GM19463 (cell line): ENCODE measurements at regions not wholly inside any gene's neighbourhood (a gene's known extent, or its start where the extent isn't known, plus 50 kb on each side); places are given as distances from the start of the nearest gene placed in this dataset.
"Not testable (repeated sequence)": the region's sequence is repeated elsewhere in the genome, so short reads cannot be mapped to it uniquely, and the experiment has no call there.

Experiments used
- ATAC-seq: cut with Tn5 transposase; IDR thresholded peaks from one replicate; pipeline ENCODE4 v1.9.1; 2021; ENCODE audit warnings: mild to moderate bottlenecking, moderate library complexity; ENCODE audit not compliant: unreplicated experiment

GRCh38 chr9:30771760-30772159, 1612.7 kb upstream of the ACO1 start:
- ATAC-seq, result no peak

GRCh38 chr9:30773427-30773826, 1611.0 kb upstream of the ACO1 start:
- ATAC-seq, result no peak

DNA sequence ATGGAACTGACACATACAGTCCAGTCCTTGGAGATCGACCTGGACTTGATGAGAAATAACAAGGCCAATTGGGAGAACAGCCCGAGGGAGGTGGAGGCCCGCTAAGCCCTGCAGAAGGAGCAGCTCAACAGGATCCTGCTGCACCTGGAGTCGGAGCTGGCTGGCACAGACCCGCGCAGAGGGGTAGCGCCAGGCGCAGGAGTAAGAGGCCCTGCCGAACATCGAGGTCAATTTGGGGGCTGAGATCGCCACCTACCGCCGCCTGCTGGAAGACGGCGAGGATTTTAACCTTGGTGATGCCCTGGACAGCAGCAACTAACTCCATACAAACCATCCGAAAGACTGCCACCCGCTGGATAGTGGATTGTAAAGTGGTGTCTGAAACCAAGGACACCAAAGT, 1610.1 kb upstream of the ACO1 start:
- ATAC-seq, result no peak

- ATAC-seq, result no peak
Measured at GRCh38 chr9:30775236-30775635, 1609.2 kb upstream of the ACO1 start.

DNA sequence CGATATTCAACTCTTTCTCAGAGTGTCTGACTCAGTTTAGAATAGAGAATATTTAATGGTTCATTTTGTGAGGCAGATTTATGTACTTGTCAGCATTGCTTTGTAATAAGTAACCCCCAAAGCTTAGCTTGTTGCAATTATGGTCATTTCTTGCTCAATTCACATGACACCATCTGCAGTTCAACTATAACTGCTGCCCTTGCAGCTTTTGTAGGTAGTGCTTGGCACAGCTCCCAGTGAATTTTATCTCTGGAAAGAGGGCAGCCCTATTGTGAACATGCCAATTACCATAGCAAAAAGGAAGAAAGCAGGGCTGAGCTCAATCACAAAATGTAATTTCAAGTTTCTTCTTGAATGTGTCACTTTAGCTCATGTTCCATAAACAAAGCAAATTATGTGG, 1587.7 kb upstream of the ACO1 start:
- ATAC-seq, result no peak

DNA sequence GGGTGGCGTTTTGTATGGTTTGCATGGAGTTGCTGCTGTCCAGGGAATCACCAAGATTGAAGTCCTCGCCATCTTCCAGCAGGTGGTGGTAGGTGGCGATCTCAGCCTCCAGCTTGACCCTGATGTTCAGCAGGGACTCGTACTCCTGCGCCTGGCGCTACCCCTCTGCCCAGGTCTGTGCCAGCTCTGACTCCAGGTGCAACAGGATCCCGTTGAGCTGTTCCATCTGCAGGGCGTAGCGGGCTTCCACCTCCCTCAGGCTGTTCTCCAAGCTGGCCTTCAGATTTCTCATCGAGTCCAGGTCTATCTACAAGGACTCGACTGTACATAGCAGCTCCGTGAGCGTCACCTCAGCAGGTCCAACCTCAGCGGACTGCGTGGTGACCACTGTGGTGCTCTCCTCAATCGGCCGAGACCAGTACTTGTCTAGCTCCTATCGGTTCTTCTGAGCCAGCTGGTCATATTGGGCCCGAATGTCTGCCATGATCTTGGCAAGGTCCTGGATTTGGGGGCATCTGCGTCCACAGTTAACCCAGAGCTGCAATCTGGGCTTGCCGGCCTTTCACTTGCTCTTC, 1584.8 kb upstream of the ACO1 start:
- ATAC-seq, result no peak

GRCh38 chr9:30800421-30800820, 1584.0 kb upstream of the ACO1 start:
- no peak for ATAC-seq

GRCh38 chr9:30812821-30813220, 1571.6 kb upstream of the ACO1 start:
- no peak for ATAC-seq

DNA sequence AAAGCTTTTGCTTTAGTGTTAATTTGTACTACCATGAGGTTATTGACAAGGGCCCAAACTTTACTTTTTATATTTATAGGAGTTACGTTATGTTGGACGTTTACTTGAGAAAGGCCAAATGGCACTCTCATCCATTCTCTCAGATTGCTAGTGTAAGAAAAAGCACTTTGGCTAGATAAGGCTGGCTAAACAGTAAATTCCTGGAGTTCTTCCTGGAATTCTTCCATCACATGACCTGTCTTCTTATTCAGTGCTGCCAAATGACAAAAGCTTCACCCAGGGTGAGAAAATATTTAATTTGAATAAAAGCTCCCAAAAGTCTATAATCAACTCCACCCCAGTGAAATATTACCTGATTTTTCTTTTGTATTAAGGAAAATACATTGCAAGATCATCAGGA, 1568.9 kb upstream of the ACO1 start:
- no peak for ATAC-seq

DNA sequence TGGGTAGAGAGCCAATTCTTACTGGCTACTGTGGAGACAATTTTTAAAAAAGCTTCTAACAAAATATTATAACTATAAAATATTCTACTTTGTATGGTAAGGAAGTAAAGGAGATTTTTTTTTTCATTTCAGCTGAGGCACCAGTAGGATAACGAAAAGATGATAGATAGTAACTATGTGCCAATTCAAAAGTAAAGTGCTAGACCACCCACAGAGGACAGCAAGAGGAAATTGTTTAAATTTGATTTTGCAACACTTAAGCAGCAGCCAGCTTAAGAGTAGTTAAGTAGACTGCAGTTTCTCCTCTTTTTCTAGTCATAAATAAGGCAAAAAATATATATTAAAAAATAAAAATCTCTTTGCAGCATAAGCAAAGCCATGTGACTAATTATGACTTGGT, 1539.3 kb upstream of the ACO1 start:
- no peak for ATAC-seq

GRCh38 chr9:30846651-30847050, 1537.8 kb upstream of the ACO1 start:
- no peak for ATAC-seq

- no peak for ATAC-seq
Measured at GRCh38 chr9:30851600-30851999, 1532.8 kb upstream of the ACO1 start.

- ATAC-seq, result no peak
Measured at GRCh38 chr9:30900706-30901105, 1483.7 kb upstream of the ACO1 start.

DNA sequence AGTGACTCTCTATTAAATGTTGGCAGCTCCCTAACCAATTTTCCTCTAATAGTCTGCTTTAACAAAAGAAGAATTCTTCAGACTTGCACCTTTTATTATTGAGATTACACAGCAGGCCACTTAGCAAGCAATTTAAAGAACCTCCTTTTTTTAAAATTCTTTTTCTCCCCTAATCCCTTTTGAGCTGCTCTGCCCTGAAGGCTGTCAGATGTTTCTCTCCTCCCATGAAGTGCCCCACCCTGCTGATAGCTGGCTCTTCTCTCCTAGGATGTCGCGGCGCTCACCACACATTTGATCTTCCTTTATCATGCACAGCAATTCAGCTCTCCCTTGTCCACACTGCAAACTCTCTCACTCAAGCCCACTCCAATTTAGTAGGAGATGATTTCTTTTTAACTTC, 1471.1 kb upstream of the ACO1 start:
- ATAC-seq, result no peak

DNA sequence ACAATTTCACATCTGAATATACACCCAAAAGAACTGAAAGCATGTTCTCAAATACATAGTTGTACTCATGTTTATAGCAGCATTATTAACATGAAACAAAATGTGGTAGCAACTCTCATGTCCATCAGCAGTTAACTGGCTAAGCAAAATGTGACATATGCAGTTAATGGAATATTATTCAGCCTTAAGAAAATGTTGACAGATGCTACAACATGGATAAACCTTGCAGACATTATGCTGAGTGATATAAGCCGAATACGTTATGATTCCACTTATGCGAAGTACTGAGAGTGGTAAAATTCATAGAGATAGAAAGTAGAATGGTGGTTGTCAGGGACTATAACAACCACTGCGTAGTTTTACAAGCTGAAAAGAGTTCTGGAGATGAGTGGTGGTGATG, 1469.0 kb upstream of the ACO1 start:
- ATAC-seq, result no peak

DNA sequence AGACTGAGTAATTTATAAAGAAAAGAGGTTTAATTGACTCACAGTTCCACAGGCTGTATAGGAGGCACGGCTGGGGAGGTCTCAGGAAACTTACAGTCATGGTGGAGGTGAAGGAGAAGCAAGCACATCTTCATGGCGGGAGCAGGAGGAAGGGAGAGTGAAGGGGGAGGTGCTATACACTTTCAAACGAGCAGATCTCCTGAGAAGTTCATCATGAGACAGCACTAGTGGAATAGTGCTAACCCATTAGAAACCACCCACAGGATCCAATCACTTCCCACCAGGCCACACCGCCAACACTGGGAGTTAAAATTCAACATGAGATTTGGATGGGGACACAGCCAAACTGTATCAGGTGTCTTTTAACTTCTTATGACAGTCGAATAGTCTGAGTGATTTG, 1459.3 kb upstream of the ACO1 start:
- ATAC-seq, result no peak

GRCh38 chr9:30925635-30926034, 1458.8 kb upstream of the ACO1 start:
- no peak for ATAC-seq

DNA sequence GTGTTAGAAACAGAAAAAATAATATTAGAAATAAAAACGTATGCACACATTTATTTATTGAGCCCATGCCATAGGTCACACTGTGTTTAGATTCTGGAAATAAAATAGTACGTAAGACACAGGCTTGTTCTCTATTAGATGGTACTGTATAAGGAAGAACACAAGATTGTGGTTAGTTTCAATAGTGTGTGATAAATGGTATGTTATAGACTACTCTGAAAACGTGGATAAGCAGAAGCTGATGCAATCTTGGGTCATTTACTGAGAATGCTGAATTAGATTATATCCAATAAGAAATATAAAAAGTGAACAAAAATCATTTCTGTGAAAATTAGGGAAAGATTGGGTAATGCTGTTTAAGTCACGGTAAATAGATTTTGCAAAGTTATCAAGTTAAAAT, 1456.4 kb upstream of the ACO1 start:
- ATAC-seq, result no peak

GRCh38 chr9:30932226-30932625, 1452.2 kb upstream of the ACO1 start:
- ATAC-seq, result no peak

DNA sequence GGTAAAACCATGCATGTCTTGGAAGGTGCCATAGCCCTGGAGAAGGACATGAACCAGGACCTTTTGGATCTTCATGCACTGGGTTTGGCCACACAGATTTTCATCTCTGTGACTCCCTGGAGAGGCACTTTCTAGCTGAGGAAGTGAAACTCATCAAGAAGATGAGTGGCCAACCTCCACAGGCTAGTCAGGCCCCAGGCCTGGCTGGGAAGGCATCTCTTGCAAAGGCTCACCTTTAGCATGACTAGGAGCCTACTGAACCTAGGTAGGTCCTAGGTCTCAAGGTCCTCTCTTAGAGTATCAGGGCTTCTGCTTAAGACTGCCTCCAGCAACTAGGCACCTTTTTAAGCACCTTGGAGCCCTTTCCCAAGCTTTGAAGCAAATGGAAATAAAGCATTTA, 1448.7 kb upstream of the ACO1 start:
- no peak for ATAC-seq

GRCh38 chr9:30937106-30937505, 1447.3 kb upstream of the ACO1 start:
- no peak for ATAC-seq

- not testable (repeated sequence) for ATAC-seq
Measured at GRCh38 chr9:30942852-30943251, 1441.6 kb upstream of the ACO1 start.

GRCh38 chr9:30943446-30944224, 1440.8 kb upstream of the ACO1 start:
- ATAC-seq, result no peak
